ENCODE measurements at regions not wholly inside any gene's neighbourhood (a gene's known extent, or its start where the extent isn't known, plus 50 kb on each side); places are given as distances from the start of the nearest gene placed in this dataset.

GRCh38 chr14:101394374-101394773 is 166.9 kb upstream of the DIO3 start:
- no peak for DNase-seq (ENCODE audit: low read depth)
- H3K4me3 ChIP-seq (ENCODE audit: low read depth, low read length), result no peak overlapping the region
- TF ChIP-seq CTCF (conservative IDR thresholded peaks at IDR 0.05; ENCODE audit: low read depth, low read length), result no peak

GRCh38 chr14:101395779-101396178 is 165.5 kb upstream of the DIO3 start:
- no peak overlapping the region for H3K4me3 ChIP-seq (ENCODE audit: low read depth, low read length)
- no peak for TF ChIP-seq CTCF (conservative IDR thresholded peaks at IDR 0.05; ENCODE audit: low read depth, low read length)
- DNase-seq (ENCODE audit: low read depth), result no peak

- no peak overlapping the region for H3K4me3 ChIP-seq (ENCODE audit: low read depth, low read length)
- DNase-seq (ENCODE audit: low read depth), result no peak
- no peak for TF ChIP-seq CTCF (conservative IDR thresholded peaks at IDR 0.05; ENCODE audit: low read depth, low read length)
Observed at GRCh38 chr14:101397206-101397605, 164.1 kb upstream of the DIO3 start.

GRCh38 chr14:101398011-101398410 is 163.3 kb upstream of the DIO3 start:
- H3K4me3 ChIP-seq (ENCODE audit: low read depth, low read length), result no peak overlapping the region
- no peak for TF ChIP-seq CTCF (conservative IDR thresholded peaks at IDR 0.05; ENCODE audit: low read depth, low read length)
- DNase-seq (ENCODE audit: low read depth), result no peak

- DNase-seq (ENCODE audit: low read depth), result no peak
- H3K4me3 ChIP-seq (ENCODE audit: low read depth, low read length), result no peak overlapping the region
- no peak for TF ChIP-seq CTCF (conservative IDR thresholded peaks at IDR 0.05; ENCODE audit: low read depth, low read length)
Observed at GRCh38 chr14:101399737-101400517, 161.4 kb upstream of the DIO3 start.

- TF ChIP-seq CTCF (conservative IDR thresholded peaks at IDR 0.05; ENCODE audit: low read depth, low read length), result no peak
- H3K4me3 ChIP-seq (ENCODE audit: low read depth, low read length), result no peak overlapping the region
- peak; percentile 47 for DNase-seq (ENCODE audit: low read depth)
Observed at GRCh38 chr14:101400830-101401229, 160.5 kb upstream of the DIO3 start.

Data from choroid plexus epithelial cell (primary cell).